Activated CD8-positive, alpha-beta T cell treated with anti-CD3 and anti-CD28 coated beads for 36 hours (primary cell): ENCODE measurements at regions not wholly inside any gene's neighbourhood (a gene's known extent, or its start where the extent isn't known, plus 50 kb on each side); places are given as distances from the start of the nearest gene placed in this dataset.
"Not testable (repeated sequence)": the region's sequence is repeated elsewhere in the genome, so short reads cannot be mapped to it uniquely, and the experiment has no call there.

ENCODE experiments used
- ATAC-seq: fragments of 200-7000 bp; cut with Tn5 transposase; one replicate; pipeline ENCODE4 v1.10.0; 2021; ENCODE audit warnings: mild to moderate bottlenecking, moderate library complexity
- CTCF ChIA-PET: fragments of 350-600 bp; sonication (Branson Sonifier 250); formaldehyde crosslinking; loops from one replicate; lab custom pipeline; 2021; ENCODE audit warnings: antibody characterized with exemption; lab: Charles Lee
- POLR2A ChIA-PET: fragments of 350-600 bp; sonication (Branson Sonifier 250); formaldehyde crosslinking; loops from one replicate; lab custom pipeline; 2021; ENCODE audit warnings: antibody characterized with exemption; lab: Charles Lee
- DNase-seq: peaks from one replicate; pipeline ENCODE4 v3.0.0-alpha.2; 2020
- H3K27ac Mint-ChIP-seq: one replicate; pipeline ENCODE4 v1.8.0; 2021; ENCODE audit warnings: mild to moderate bottlenecking, mixed read lengths
- H3K27me3 Mint-ChIP-seq: one replicate; pipeline ENCODE4 v1.8.0; 2021; ENCODE audit warnings: mixed read lengths
- H3K36me3 Mint-ChIP-seq: one replicate; pipeline ENCODE4 v1.8.0; 2021; ENCODE audit warnings: low read depth, mixed read lengths
- H3K4me1 Mint-ChIP-seq: one replicate; pipeline ENCODE4 v1.8.0; 2021; ENCODE audit warnings: low read depth, mixed read lengths
- H3K4me3 Mint-ChIP-seq: one replicate; pipeline ENCODE4 v1.8.0; 2021; ENCODE audit warnings: mild to moderate bottlenecking, moderate library complexity, mixed read lengths
- H3K9me3 Mint-ChIP-seq: one replicate; pipeline ENCODE4 v1.8.0; 2021; ENCODE audit warnings: mixed read lengths
- intact Hi-C: fragments of 100-400 bp; cut with micrococcal nuclease; formaldehyde crosslinking; loops from one replicate; pipeline ENCODE4 v1.10.0; 2022
- TF ChIP-seq, protein P1 (sequence below): fragments of 200-600 bp; IDR thresholded peaks from one replicate; pipeline ENCODE4 v1.8.0; 2022; ENCODE audit warnings: antibody characterized with exemption, mild to moderate bottlenecking

DNA sequence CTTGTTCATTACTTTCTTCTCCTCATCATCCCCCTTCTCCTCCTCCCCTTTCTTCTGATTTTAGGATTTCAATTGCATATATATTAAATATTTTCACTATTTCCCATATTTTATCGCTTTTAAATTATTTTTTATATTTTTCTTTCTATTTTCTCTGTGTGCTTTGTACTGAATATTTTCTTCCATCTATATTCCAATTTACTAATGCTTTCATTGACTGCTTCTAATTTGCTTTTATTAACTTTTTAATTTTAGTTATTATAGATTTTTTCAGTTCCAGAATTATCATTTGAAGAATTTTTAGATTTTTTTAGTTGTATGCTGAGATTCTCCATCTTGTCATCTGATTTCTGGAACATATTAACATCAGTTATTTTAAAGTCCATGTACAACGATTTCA lies 83.2 kb upstream of the ST3GAL6 start:
- Mint-ChIP-seq H3K36me3 (no peaks in the 10 kb centered on the region), H3K27me3 (no peaks in the 10 kb centered on the region), H3K27ac (no peak overlapping the region), H3K4me1 (no peaks in the 10 kb centered on the region), H3K9me3 (no peaks in the 10 kb centered on the region), H3K4me3 (no peak overlapping the region)
- POLR2A ChIA-PET, result no interaction called here
- CTCF ChIA-PET, result no interaction called here
- no peak for DNase-seq
- no peak for ATAC-seq
- intact Hi-C loops, result no loop called here
- TF ChIP-seq, protein P1, sequence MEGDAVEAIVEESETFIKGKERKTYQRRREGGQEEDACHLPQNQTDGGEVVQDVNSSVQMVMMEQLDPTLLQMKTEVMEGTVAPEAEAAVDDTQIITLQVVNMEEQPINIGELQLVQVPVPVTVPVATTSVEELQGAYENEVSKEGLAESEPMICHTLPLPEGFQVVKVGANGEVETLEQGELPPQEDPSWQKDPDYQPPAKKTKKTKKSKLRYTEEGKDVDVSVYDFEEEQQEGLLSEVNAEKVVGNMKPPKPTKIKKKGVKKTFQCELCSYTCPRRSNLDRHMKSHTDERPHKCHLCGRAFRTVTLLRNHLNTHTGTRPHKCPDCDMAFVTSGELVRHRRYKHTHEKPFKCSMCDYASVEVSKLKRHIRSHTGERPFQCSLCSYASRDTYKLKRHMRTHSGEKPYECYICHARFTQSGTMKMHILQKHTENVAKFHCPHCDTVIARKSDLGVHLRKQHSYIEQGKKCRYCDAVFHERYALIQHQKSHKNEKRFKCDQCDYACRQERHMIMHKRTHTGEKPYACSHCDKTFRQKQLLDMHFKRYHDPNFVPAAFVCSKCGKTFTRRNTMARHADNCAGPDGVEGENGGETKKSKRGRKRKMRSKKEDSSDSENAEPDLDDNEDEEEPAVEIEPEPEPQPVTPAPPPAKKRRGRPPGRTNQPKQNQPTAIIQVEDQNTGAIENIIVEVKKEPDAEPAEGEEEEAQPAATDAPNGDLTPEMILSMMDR, result no peak

DNA sequence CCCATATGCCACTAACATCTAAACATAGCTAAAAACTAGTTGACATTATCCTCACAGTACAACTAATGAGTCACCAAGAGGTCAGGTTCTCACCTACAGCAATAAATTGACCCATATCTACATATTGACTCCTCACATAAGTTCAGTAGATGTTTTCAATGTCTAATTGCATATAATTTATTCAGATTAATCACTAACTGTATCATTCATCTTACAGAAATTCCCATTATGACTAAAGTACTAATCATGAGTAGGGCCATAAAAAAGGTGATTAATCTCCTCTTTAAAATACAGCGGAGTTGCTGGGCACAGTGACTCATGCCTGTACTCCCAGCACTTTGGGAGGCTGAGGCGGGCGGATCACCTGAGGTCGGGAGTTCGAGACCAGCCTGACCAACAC lies 82.4 kb upstream of the ST3GAL6 start:
- no peaks in the 10 kb centered on the region for H3K9me3 Mint-ChIP-seq
- DNase-seq, result no peak
- no peaks in the 10 kb centered on the region for H3K4me1 Mint-ChIP-seq
- POLR2A ChIA-PET, result no interaction called here
- CTCF ChIA-PET, result no interaction called here
- no peak for ATAC-seq
- intact Hi-C loops, result no loop called here
- no peaks in the 10 kb centered on the region for H3K36me3 Mint-ChIP-seq
- no peaks in the 10 kb centered on the region for H3K27me3 Mint-ChIP-seq
- H3K4me3 Mint-ChIP-seq, result no peak overlapping the region
- TF ChIP-seq, protein P1, result no peak
- H3K27ac Mint-ChIP-seq, result no peak overlapping the region

DNA sequence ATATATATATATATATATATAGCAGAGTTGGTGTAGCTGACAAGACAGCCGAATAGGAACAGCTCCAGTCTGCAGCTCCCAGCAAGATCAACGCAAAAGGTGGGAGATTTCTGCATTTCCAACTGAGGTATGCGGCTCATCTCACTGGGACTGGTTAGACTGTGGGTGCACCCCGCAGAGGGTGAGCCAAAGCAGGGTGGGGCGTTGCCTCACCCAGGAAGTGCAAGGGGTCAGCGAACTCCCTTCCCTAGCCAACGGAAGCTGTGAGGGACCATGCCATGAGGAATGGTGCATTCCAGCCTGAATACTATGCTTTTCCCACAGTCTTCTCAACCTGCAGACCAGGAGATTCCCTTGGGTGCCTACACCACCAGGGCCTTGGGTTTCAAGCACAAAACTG lies 81.7 kb upstream of the ST3GAL6 start:
- ATAC-seq (no peak), DNase-seq (no peak)
- Mint-ChIP-seq H3K4me1 (no peaks in the 10 kb centered on the region), H3K9me3 (no peaks in the 10 kb centered on the region), H3K27me3 (no peaks in the 10 kb centered on the region), H3K36me3 (no peaks in the 10 kb centered on the region), H3K4me3 (no peak overlapping the region), H3K27ac (no peak overlapping the region)
- ChIA-PET POLR2A (no interaction called here), CTCF (no interaction called here)
- intact Hi-C loops, result no loop called here
- TF ChIP-seq, protein P1, result no peak

DNA sequence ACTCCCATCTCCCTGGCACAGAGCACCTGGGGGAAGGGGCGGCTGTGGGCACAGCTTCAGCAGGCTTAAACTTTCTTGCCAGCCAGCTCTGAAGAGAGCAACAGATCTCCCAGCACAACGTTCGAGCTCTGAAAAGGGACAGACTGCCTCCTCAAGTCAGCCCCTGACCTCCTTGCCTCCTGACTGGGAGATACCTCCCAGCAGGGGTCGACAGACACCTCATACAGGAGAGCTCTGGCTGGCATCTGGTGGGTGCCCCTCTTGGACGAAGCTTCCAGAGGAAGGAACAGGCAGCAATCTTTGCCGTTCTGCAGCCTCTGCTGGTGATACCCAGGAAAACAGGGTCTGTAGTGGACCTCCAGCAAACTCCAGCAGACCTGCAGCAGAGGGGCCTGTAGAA lies 80.7 kb upstream of the ST3GAL6 start:
- DNase-seq, H3K4me1 Mint-ChIP-seq, H3K36me3 Mint-ChIP-seq, ATAC-seq, H3K27ac Mint-ChIP-seq, intact Hi-C loops, CTCF ChIA-PET, POLR2A ChIA-PET, H3K27me3 Mint-ChIP-seq, H3K9me3 Mint-ChIP-seq, H3K4me3 Mint-ChIP-seq: not testable (repeated sequence)

DNA sequence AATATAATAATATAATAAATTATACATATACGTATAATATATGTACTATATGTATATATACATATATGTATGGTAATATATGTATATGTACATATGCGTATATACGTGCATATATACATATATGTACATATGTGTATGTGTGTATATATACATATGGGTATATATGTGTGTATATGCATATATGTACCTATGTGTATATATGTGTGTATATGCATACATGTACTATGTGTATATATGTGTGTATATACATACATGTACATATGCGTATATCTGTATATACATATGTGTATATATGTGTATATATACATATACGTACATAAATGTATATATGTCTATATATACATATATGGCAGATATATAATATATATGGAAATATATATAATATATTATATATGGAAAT lies 74.8 kb upstream of the ST3GAL6 start:
- Mint-ChIP-seq H3K4me1 (no peaks in the 10 kb centered on the region), H3K4me3 (no peak overlapping the region), H3K27me3 (no peaks in the 10 kb centered on the region), H3K36me3 (no peaks in the 10 kb centered on the region), H3K27ac (no peak overlapping the region), H3K9me3 (peaks cover 2% of the 10 kb centered on the region)
- ChIA-PET POLR2A (no interaction called here), CTCF (no interaction called here)
- ATAC-seq (no peak), DNase-seq (no peak)
- intact Hi-C loops, result no loop called here
- TF ChIP-seq, protein P1, result no peak

DNA sequence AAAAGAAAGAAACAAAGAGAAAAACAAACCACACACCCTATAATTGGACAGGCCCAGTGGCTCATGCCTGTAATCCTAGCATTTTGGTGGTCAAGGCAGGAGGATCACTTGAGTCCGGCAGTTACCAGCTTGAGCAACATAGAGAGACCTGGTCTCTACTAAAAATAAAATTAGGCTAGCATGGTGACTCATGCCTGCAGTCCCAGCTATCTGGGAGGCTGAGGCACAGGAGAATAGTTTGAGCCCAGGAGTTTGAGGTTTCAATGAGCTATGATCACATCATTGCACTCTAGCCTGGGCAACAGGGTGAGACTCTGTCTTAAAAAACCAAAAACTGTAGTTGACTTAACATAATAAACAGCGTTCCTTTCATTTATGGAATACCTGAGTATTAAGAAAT lies 72.3 kb upstream of the ST3GAL6 start:
- TF ChIP-seq, protein P1, result no peak
- H3K4me3 Mint-ChIP-seq, result no peak overlapping the region
- H3K27me3 Mint-ChIP-seq, result no peaks in the 10 kb centered on the region
- no peaks in the 10 kb centered on the region for H3K4me1 Mint-ChIP-seq
- H3K27ac Mint-ChIP-seq, result no peak overlapping the region
- intact Hi-C loops, result no loop called here
- ATAC-seq (no peak), DNase-seq (no peak)
- peaks cover 2% of the 10 kb centered on the region for H3K9me3 Mint-ChIP-seq
- ChIA-PET CTCF (no interaction called here), POLR2A (no interaction called here)
- no peaks in the 10 kb centered on the region for H3K36me3 Mint-ChIP-seq
